Thymus (tissue), 11 donors: ENCODE measurements at regions not wholly inside any gene's neighbourhood (a gene's known extent, or its start where the extent isn't known, plus 50 kb on each side); places are given as distances from the start of the nearest gene placed in this dataset.

Source experiments
- DNase-seq, 9 donors: peaks; one replicate each; pipeline ENCODE4 v3.0.0-alpha.2; 2013; ENCODE audit warnings: low spot score in 9 of 9, low read depth in 6 of 9, missing footprints in 1 of 9
- H3K27ac ChIP-seq, 2 donors: one replicate each; pipeline ENCODE4 v1.5.1; 2013; ENCODE audit warnings: control low read depth in 1 of 2, low read depth in 1 of 2, low read length in 1 of 2, mild to moderate bottlenecking in 1 of 2, moderate library complexity in 1 of 2
- H3K27me3 ChIP-seq, 2 donors: one replicate each; pipeline ENCODE4 v1.5.1; 2013; ENCODE audit warnings: low read length in 1 of 2; ENCODE audit not compliant: control insufficient read depth in 2 of 2, insufficient read depth in 1 of 2
- H3K36me3 ChIP-seq, 2 donors: one replicate each; pipeline ENCODE4 v1.5.1; 2013; ENCODE audit warnings: low read length in 1 of 2, mild to moderate bottlenecking in 1 of 2, moderate library complexity in 1 of 2; ENCODE audit not compliant: control insufficient read depth in 2 of 2, insufficient read depth in 2 of 2
- H3K4me1 ChIP-seq, 2 donors: one replicate each; pipeline ENCODE4 v1.5.1; 2013; ENCODE audit warnings: low read length in 2 of 2; ENCODE audit not compliant: control insufficient read depth in 2 of 2, insufficient read depth in 2 of 2
- H3K4me3 ChIP-seq, 2 donors: one replicate each; pipeline ENCODE4 v1.5.1; 2013; ENCODE audit warnings: low read length in 2 of 2, control low read depth in 1 of 2, mild to moderate bottlenecking in 1 of 2
- H3K9me3 ChIP-seq, 2 donors: one replicate each; pipeline ENCODE4 v1.5.1; 2013; ENCODE audit warnings: low read length in 1 of 2, mild to moderate bottlenecking in 1 of 2; ENCODE audit not compliant: control insufficient read depth in 2 of 2, insufficient read depth in 1 of 2
- WGBS: extraction: QIAGEN DNeasy Blood & Tissue Kit; methylation state at CpG from one replicate; pipeline ENCODE4 v1.1.7; 2013; 5-methylcytosine and 5-hydroxymethylcytosine counted together
- donor health status: healthy.

- Histone ChIP-seq H3K9me3 (no peaks in the 10 kb centered on the region), H3K36me3 (no peaks in the 10 kb centered on the region), H3K27me3 (no peaks in the 10 kb centered on the region), H3K4me1 (no peaks in the 10 kb centered on the region), H3K4me3 (no peak overlapping the region), H3K27ac (no peak overlapping the region)
- 92% methylated on average over 3 of the region's 3 CpGs for WGBS
- DNase-seq, result no peak
Measured at GRCh38 chr4:145339075-145339725, 142.5 kb upstream of the SMAD1 start.

- Histone ChIP-seq H3K36me3 (no peaks in the 10 kb centered on the region), H3K9me3 (no peaks in the 10 kb centered on the region), H3K27me3 (no peaks in the 10 kb centered on the region), H3K4me3 (no peak overlapping the region), H3K27ac (no peak overlapping the region), H3K4me1 (no peaks in the 10 kb centered on the region)
- no peak for DNase-seq
- WGBS, result 88% methylated on average over 3 of the region's 3 CpGs
Measured at GRCh38 chr4:145338568-145338967, 143.1 kb upstream of the SMAD1 start.

GRCh38 chr4:145337391-145337790, 144.3 kb upstream of the SMAD1 start:
- Histone ChIP-seq H3K4me3 (no peak overlapping the region), H3K4me1 (no peaks in the 10 kb centered on the region), H3K27ac (no peak overlapping the region), H3K36me3 (no peaks in the 10 kb centered on the region), H3K27me3 (no peaks in the 10 kb centered on the region), H3K9me3 (no peaks in the 10 kb centered on the region)
- WGBS, result 100% methylated on average over 2 of the region's 2 CpGs
- DNase-seq, result no peak

DNA sequence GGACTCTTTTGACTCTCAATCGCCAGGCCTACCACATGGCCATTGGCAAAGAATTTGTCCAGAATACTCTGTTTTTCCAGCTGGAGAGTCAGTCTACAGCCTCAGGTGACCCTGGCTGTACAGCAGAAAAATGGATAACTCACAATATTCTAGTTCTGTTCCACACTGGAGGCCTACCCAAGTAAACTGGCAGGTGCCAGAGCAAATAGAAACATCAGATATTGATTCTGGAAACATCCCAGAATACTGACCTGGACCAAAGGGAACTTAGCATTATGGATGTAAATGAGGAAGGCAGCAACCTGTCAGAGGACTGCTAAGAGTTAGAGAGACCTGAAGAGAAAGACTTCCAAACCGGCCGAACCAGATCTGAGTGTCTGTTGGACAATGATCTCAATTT, 147.9 kb upstream of the SMAD1 start:
- no peaks in the 10 kb centered on the region for H3K4me1 ChIP-seq
- H3K4me3 ChIP-seq, result no peak overlapping the region
- no peaks in the 10 kb centered on the region for H3K36me3 ChIP-seq
- H3K9me3 ChIP-seq, result no peaks in the 10 kb centered on the region
- no peak overlapping the region for H3K27ac ChIP-seq
- H3K27me3 ChIP-seq, result no peaks in the 10 kb centered on the region
- 94% methylated on average over 3 of the region's 3 CpGs for WGBS
- DNase-seq, result no peak

- DNase-seq, result no peak
- no peaks in the 10 kb centered on the region for H3K9me3 ChIP-seq
- no peaks in the 10 kb centered on the region for H3K36me3 ChIP-seq
- no peak overlapping the region for H3K4me3 ChIP-seq
- WGBS, result 92% methylated on average over 2 of the region's 2 CpGs
- no peaks in the 10 kb centered on the region for H3K27me3 ChIP-seq
- H3K27ac ChIP-seq, result no peak overlapping the region
- no peaks in the 10 kb centered on the region for H3K4me1 ChIP-seq
Measured at GRCh38 chr4:145326491-145326890, 146.1 kb upstream of the OTUD4 start.

DNA sequence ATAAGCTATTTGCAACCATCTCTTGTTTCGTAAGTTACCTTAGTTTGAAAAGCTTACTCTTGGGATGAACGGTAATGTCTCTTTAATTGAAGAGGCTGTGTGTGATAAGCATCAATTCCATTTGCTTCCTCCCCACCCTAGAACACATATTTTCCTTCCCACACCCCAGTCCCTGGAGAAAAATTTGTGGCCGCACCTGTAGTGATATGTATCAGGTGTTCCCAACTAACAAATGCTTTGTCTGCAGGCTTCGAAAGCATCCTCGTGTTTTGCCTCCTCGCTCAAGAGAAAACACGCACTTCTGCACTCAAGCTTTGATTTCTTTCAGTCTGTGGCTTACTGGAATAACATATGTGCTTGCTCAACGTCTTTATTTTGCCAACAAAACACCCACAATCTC, 143.8 kb upstream of the OTUD4 start:
- Histone ChIP-seq H3K4me1 (no peaks in the 10 kb centered on the region), H3K4me3 (no peak overlapping the region), H3K27me3 (no peaks in the 10 kb centered on the region), H3K36me3 (no peaks in the 10 kb centered on the region), H3K27ac (no peak overlapping the region), H3K9me3 (no peaks in the 10 kb centered on the region)
- WGBS, result 78% methylated on average over 8 of the region's 8 CpGs
- no peak for DNase-seq

DNA sequence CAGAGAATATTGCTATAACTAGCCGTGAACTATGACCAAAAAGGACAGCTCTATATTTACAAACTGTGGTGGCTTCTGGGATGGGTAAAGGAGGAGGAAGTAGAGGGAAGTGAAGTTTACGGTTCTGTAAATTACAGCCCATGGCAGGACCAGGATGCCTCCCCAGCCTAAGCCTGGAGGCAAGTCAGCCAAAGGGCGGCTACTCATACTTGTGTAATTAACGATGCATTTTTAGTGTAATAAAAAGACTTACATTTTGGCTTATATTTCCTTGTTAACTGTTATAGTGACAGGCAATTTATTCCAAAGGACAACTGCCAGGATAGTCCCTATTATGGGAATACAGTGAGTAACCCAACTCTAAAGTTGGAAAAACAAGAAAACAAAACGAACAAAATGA, 139.9 kb upstream of the OTUD4 start:
- WGBS, result 94% methylated on average over 5 of the region's 5 CpGs
- Histone ChIP-seq H3K4me3 (no peak overlapping the region), H3K27ac (no peak overlapping the region), H3K36me3 (no peaks in the 10 kb centered on the region), H3K9me3 (no peaks in the 10 kb centered on the region), H3K4me1 (no peaks in the 10 kb centered on the region), H3K27me3 (no peaks in the 10 kb centered on the region)
- DNase-seq, result no peak

DNA sequence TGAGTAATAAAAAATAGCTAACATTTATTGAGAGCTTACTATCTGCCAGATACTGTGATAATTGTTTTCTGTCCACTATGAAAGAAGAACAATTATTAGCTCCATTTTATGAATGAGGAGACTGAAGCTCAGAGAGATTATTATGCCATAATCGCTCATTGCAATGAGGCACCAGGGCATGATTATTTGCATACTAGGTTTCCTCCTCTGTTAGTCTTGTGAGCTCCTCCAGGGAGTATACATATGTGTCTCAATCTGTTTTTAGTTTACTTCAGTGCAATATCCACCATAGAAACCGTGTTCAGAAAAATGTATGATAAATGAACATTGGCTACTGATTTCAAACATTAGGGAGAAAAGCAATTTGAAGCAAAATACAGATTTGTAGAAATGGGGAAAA, 139.4 kb upstream of the OTUD4 start:
- Histone ChIP-seq H3K9me3 (no peaks in the 10 kb centered on the region), H3K4me1 (no peaks in the 10 kb centered on the region), H3K27me3 (no peaks in the 10 kb centered on the region), H3K27ac (no peak overlapping the region), H3K4me3 (no peak overlapping the region), H3K36me3 (no peaks in the 10 kb centered on the region)
- no peak for DNase-seq
- 93% methylated on average over 2 of the region's 2 CpGs for WGBS

GRCh38 chr4:145316897-145317574, 136.6 kb upstream of the OTUD4 start:
- no peak for DNase-seq
- H3K9me3 ChIP-seq, result no peaks in the 10 kb centered on the region
- WGBS, result 98% methylated on average over 2 of the region's 2 CpGs

More at GRCh38 chr4:145316897-145317574, 136.6 kb upstream of the OTUD4 start:
- Histone ChIP-seq H3K4me3 (no peak overlapping the region), H3K4me1 (no peaks in the 10 kb centered on the region), H3K27me3 (no peaks in the 10 kb centered on the region), H3K36me3 (no peaks in the 10 kb centered on the region), H3K27ac (no peak overlapping the region)
